ENCODE measurements at regions not wholly inside any gene's neighbourhood (a gene's known extent, or its start where the extent isn't known, plus 50 kb on each side); places are given as distances from the start of the nearest gene placed in this dataset.

DNA sequence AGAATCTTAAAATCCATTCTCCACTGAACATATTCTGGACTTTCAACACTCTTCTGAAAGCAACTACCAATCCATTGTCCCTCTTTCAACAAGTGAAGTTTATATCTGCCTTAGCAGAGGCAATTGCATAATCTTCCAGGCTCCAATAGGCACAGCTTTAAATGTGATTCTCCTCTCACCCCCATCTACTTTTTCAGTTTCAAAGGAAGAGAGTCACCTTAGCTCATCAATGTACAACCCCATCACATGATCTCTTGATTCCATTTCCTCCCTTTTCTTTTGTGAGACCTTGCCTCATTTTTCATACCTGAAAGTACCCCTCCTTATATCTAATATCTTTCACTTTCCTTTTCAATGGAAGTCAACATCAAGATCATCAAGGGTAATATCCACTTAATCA, 921.7 kb upstream of the EPHA5 start:
- dilution Hi-C loops (cut with MboI; ENCODE audit: extremely low pct_ligation_motif_present, low sequenced_read_pairs): no loop called here
- intact Hi-C loops (cut with micrococcal nuclease): no loop called here
- no peak for DNase-seq (ENCODE audit: low read depth, low spot score)

More for the DNA sequence above, 921.7 kb upstream of the EPHA5 start:
- FAIRE-seq: no peak
- H2AFZ ChIP-seq (ENCODE audit: low read depth, low read length): no peak overlapping the region
- H3K4me3 ChIP-seq (replicated peaks in 1 of 3; ENCODE audit: insufficient read depth in 1 of 3, low read depth in 1 of 3, low read length in 3 of 3): no peak overlapping the region
- H3K9ac ChIP-seq (replicated peaks; ENCODE audit: extremely low read depth, insufficient read depth, low read length): no peak overlapping the region
- no peak overlapping the region for H3K27ac ChIP-seq (ENCODE audit: insufficient read depth, low read depth, low read length)
- H3K4me1 ChIP-seq (ENCODE audit: control insufficient read depth, extremely low read depth, insufficient read depth, low read length): no peaks in the 10 kb centered on the region
- TF ChIP-seq FOS (IDR thresholded peaks at IDR 0.05; ENCODE audit: borderline replicate concordance, insufficient read depth, low read length): no peak
- no peak for TF ChIP-seq MYC (IDR thresholded peaks at IDR 0.05; ENCODE audit: low read depth, low read length)
- TF ChIP-seq GATA2 (IDR thresholded peaks at IDR 0.05; ENCODE audit: insufficient read depth, insufficient read length, low read depth, low read length): no peak
- TF ChIP-seq EZH2 (IDR thresholded peaks at IDR 0.05; ENCODE audit: borderline replicate concordance, low read depth, low read length, severe bottlenecking): no peak
- TF ChIP-seq JUN (IDR thresholded peaks at IDR 0.05; ENCODE audit: borderline replicate concordance, insufficient read depth, insufficient read length, low read depth): no peak
- TF ChIP-seq POLR2AphosphoS5 (IDR thresholded peaks at IDR 0.05; ENCODE audit: insufficient read depth, low read depth, low read length): no peak
- TF ChIP-seq, protein P1, sequence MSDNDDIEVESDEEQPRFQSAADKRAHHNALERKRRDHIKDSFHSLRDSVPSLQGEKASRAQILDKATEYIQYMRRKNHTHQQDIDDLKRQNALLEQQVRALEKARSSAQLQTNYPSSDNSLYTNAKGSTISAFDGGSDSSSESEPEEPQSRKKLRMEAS (IDR thresholded peaks at IDR 0.05; ENCODE audit: insufficient read depth, insufficient read length): no peak
- TF ChIP-seq, protein P2, sequence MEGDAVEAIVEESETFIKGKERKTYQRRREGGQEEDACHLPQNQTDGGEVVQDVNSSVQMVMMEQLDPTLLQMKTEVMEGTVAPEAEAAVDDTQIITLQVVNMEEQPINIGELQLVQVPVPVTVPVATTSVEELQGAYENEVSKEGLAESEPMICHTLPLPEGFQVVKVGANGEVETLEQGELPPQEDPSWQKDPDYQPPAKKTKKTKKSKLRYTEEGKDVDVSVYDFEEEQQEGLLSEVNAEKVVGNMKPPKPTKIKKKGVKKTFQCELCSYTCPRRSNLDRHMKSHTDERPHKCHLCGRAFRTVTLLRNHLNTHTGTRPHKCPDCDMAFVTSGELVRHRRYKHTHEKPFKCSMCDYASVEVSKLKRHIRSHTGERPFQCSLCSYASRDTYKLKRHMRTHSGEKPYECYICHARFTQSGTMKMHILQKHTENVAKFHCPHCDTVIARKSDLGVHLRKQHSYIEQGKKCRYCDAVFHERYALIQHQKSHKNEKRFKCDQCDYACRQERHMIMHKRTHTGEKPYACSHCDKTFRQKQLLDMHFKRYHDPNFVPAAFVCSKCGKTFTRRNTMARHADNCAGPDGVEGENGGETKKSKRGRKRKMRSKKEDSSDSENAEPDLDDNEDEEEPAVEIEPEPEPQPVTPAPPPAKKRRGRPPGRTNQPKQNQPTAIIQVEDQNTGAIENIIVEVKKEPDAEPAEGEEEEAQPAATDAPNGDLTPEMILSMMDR (IDR thresholded peaks at IDR 0.05; ENCODE audit: extremely low read depth in 1 of 2, insufficient read depth in 1 of 2, low read depth in 1 of 2, low read length in 2 of 2): no peak
- H3K9me1 ChIP-seq (replicated peaks; ENCODE audit: control insufficient read depth, extremely low read depth, insufficient read depth, low read length): no peaks in the 10 kb centered on the region
- no peak overlapping the region for H3K4me2 ChIP-seq (ENCODE audit: insufficient read depth, low read length)
- H4K20me1 ChIP-seq (replicated peaks; ENCODE audit: control insufficient read depth, extremely low read depth, insufficient read depth, low read length): no peaks in the 10 kb centered on the region
- no peaks in the 10 kb centered on the region for H3K36me3 ChIP-seq (ENCODE audit: control insufficient read depth in 2 of 2, extremely low read depth in 1 of 2, insufficient read depth in 2 of 2, low read length in 2 of 2)
- no peaks in the 10 kb centered on the region for H3K9me3 ChIP-seq (replicated peaks; ENCODE audit: control insufficient read depth, insufficient read depth, low read length)
- BruUV-seq (replicated peaks): no TSS peak
- CTCF ChIA-PET: no interaction called here
- H3K79me2 ChIP-seq (ENCODE audit: control insufficient read depth, insufficient read depth, low read length): no peaks in the 10 kb centered on the region
- POLR2A ChIA-PET: no interaction called here
- no peaks in the 10 kb centered on the region for H3K27me3 ChIP-seq (ENCODE audit: control insufficient read depth in 2 of 2, insufficient read depth in 2 of 2, low read length in 2 of 2)

Measured in endothelial cell of umbilical vein (primary cell).